KMS-11 (cell line): ENCODE measurements at regions not wholly inside any gene's neighbourhood (a gene's known extent, or its start where the extent isn't known, plus 50 kb on each side); places are given as distances from the start of the nearest gene placed in this dataset.

ENCODE experiments used
- H2AFZ ChIP-seq: fragments of 200-600 bp; sonication (generic); 2 replicates; pipeline ENCODE4 v1.6.1; 2016; ENCODE audit warnings: antibody characterized with exemption, mixed run types, low read depth
- H3K27ac ChIP-seq: fragments of 200-600 bp; sonication (generic); 2 replicates; pipeline ENCODE4 v1.6.1; 2016; ENCODE audit warnings: mild to moderate bottlenecking, mixed run types
- H3K27me3 ChIP-seq: fragments of 200-600 bp; sonication (generic); 2 replicates; pipeline ENCODE4 v1.6.1; 2017; ENCODE audit warnings: mild to moderate bottlenecking, low read depth, mixed run types, moderate library complexity; ENCODE audit not compliant: insufficient read depth
- H3K36me3 ChIP-seq: fragments of 200-600 bp; sonication (generic); 2 replicates; pipeline ENCODE4 v1.6.1; 2017; ENCODE audit warnings: mild to moderate bottlenecking, mixed run types; ENCODE audit not compliant: insufficient read depth
- H3K4me1 ChIP-seq: fragments of 200-600 bp; sonication (generic); 2 replicates; pipeline ENCODE4 v1.6.1; 2016; ENCODE audit warnings: mild to moderate bottlenecking, low read depth, mixed run types; ENCODE audit not compliant: poor library complexity, severe bottlenecking
- H3K4me2 ChIP-seq: fragments of 200-600 bp; sonication (generic); 2 replicates; pipeline ENCODE4 v1.7.0; 2016; ENCODE audit warnings: mild to moderate bottlenecking, mixed run types
- H3K4me3 ChIP-seq: fragments of 200-600 bp; sonication (generic); IDR thresholded peaks from 2 replicates; pipeline ENCODE4 v1.6.1; 2017; ENCODE audit warnings: low read depth, low read length, mixed read lengths; ENCODE audit not compliant: insufficient read depth
- H3K79me2 ChIP-seq: fragments of 200-600 bp; sonication (generic); 2 replicates; pipeline ENCODE4 v1.6.1; 2016; ENCODE audit warnings: low read depth, mixed run types; ENCODE audit not compliant: insufficient read depth
- H3K9ac ChIP-seq: fragments of 200-600 bp; sonication (generic); 2 replicates; pipeline ENCODE4 v1.6.1; 2016; ENCODE audit warnings: mild to moderate bottlenecking, mixed run types
- H4K20me1 ChIP-seq: fragments of 200-600 bp; sonication (generic); 2 replicates; pipeline ENCODE4 v1.6.1; 2016; ENCODE audit warnings: mild to moderate bottlenecking, mixed run types; ENCODE audit not compliant: insufficient read depth
- TF ChIP-seq, protein P1 (sequence below): fragments of 200-600 bp; sonication (generic); conservative IDR thresholded peaks from 2 replicates; pipeline ENCODE4 v1.6.1; 2017; ENCODE audit warnings: low read depth, mild to moderate bottlenecking, antibody characterized with exemption, low read length, moderate library complexity, mixed read lengths

DNA sequence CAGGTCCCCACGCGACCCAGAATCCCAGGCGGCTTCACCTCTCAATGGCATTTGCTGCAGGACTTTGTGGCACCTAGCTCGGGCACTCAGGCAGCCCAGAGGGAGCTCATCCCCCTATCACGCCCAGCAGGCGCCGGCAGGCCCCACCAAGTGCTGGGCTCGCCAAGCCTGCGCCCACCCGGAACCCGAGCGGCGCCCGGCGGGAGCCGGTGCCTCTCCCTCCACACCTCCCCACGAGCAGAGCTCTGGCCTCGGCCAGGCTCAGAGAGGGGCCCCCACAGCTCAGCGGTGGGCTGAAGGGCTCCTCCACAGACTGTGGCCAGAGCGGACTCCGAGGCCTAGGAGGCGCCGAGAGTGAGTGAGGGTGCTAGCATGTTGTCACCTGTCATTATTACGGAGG, 286.3 kb downstream of the PDHA2 start:
- TF ChIP-seq, protein P1, sequence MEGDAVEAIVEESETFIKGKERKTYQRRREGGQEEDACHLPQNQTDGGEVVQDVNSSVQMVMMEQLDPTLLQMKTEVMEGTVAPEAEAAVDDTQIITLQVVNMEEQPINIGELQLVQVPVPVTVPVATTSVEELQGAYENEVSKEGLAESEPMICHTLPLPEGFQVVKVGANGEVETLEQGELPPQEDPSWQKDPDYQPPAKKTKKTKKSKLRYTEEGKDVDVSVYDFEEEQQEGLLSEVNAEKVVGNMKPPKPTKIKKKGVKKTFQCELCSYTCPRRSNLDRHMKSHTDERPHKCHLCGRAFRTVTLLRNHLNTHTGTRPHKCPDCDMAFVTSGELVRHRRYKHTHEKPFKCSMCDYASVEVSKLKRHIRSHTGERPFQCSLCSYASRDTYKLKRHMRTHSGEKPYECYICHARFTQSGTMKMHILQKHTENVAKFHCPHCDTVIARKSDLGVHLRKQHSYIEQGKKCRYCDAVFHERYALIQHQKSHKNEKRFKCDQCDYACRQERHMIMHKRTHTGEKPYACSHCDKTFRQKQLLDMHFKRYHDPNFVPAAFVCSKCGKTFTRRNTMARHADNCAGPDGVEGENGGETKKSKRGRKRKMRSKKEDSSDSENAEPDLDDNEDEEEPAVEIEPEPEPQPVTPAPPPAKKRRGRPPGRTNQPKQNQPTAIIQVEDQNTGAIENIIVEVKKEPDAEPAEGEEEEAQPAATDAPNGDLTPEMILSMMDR, result no peak
- no peaks in the 10 kb centered on the region for H3K36me3 ChIP-seq
- no peak overlapping the region for H3K4me2 ChIP-seq
- H3K9ac ChIP-seq, result no peak overlapping the region
- no peak overlapping the region for H3K27ac ChIP-seq
- H2AFZ ChIP-seq, result no peak overlapping the region
- no peaks in the 10 kb centered on the region for H3K4me1 ChIP-seq
- no peaks in the 10 kb centered on the region for H3K79me2 ChIP-seq
- H4K20me1 ChIP-seq, result 0 out of 2 replicates have a peak, but pooled peaks cover 3% of the 10 kb centered on the region
- no peak overlapping the region for H3K4me3 ChIP-seq
- no peaks in the 10 kb centered on the region for H3K27me3 ChIP-seq

GRCh38 chr4:96131186-96131585, 291.3 kb downstream of the PDHA2 start:
- Histone ChIP-seq H3K27ac (no peak overlapping the region), H3K4me2 (no peak overlapping the region), H3K36me3 (no peaks in the 10 kb centered on the region), H2AFZ (no peak overlapping the region), H3K79me2 (no peaks in the 10 kb centered on the region), H3K9ac (no peak overlapping the region), H3K4me1 (no peaks in the 10 kb centered on the region), H3K27me3 (no peaks in the 10 kb centered on the region), H4K20me1 (0 out of 2 replicates have a peak, but pooled peaks cover 3% of the 10 kb centered on the region), H3K4me3 (no peak overlapping the region)
- TF ChIP-seq, protein P1, result no peak

DNA sequence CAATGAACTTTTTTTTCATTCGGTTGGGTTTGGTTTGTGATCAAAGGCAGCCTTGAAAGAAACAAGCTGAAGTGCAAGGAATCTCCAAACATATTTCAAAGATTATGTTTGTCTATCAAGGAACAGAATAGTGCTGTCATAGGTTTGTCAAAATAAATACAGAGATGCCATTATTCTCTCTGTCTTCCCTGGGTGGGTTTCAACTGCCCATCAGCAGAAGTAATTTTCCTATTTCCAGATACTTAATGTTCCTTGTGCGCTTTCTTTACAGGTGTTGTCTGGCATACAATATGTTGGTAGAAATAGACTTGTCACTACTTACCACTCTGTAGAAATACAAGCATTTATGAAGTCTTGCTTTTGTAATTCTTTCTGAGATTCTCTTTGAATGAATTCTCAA, 294.9 kb downstream of the PDHA2 start:
- no peaks in the 10 kb centered on the region for H3K79me2 ChIP-seq
- no peak overlapping the region for H3K27ac ChIP-seq
- H3K4me2 ChIP-seq, result no peak overlapping the region
- H3K9ac ChIP-seq, result no peak overlapping the region
- 0 out of 2 replicates have a peak, but pooled peaks cover 3% of the 10 kb centered on the region for H4K20me1 ChIP-seq
- no peaks in the 10 kb centered on the region for H3K27me3 ChIP-seq
- no peaks in the 10 kb centered on the region for H3K4me1 ChIP-seq
- TF ChIP-seq, protein P1, result no peak
- no peaks in the 10 kb centered on the region for H3K36me3 ChIP-seq
- no peak overlapping the region for H2AFZ ChIP-seq
- H3K4me3 ChIP-seq, result no peak overlapping the region

GRCh38 chr4:96136056-96136455, 296.2 kb downstream of the PDHA2 start:
- no peaks in the 10 kb centered on the region for H3K79me2 ChIP-seq
- H3K27me3 ChIP-seq, result no peaks in the 10 kb centered on the region
- TF ChIP-seq, protein P1, result no peak
- H3K9ac ChIP-seq, result no peak overlapping the region
- H3K36me3 ChIP-seq, result no peaks in the 10 kb centered on the region
- H3K4me1 ChIP-seq, result no peaks in the 10 kb centered on the region
- H2AFZ ChIP-seq, result no peak overlapping the region
- no peaks in the 10 kb centered on the region for H4K20me1 ChIP-seq
- H3K4me3 ChIP-seq, result no peak overlapping the region
- H3K27ac ChIP-seq, result no peak overlapping the region
- no peak overlapping the region for H3K4me2 ChIP-seq
